ENCODE measurements at regions not wholly inside any gene's neighbourhood (a gene's known extent, or its start where the extent isn't known, plus 50 kb on each side); places are given as distances from the start of the nearest gene placed in this dataset.

DNA sequence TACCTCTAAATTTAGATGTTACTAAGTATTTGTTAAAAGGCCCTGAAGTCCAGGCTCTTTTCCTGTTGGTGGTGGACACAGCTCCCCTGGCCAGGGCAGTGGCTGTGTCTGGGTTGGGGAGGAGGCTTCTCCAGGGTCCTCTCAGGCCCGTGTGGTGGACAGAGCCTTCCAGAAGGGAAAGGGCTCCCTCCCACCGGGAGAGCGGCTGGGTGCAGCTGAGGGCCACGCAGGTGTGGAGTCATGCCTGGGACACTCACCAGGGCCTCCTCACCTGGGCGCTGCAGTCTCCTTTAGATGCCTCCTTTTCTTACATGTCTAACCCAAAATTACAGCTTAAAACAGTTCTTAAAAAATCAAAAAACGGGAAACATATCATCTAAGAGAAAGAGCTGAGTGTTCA, 128.2 kb upstream of the TCERG1L start:
- TF ChIP-seq, protein P1, sequence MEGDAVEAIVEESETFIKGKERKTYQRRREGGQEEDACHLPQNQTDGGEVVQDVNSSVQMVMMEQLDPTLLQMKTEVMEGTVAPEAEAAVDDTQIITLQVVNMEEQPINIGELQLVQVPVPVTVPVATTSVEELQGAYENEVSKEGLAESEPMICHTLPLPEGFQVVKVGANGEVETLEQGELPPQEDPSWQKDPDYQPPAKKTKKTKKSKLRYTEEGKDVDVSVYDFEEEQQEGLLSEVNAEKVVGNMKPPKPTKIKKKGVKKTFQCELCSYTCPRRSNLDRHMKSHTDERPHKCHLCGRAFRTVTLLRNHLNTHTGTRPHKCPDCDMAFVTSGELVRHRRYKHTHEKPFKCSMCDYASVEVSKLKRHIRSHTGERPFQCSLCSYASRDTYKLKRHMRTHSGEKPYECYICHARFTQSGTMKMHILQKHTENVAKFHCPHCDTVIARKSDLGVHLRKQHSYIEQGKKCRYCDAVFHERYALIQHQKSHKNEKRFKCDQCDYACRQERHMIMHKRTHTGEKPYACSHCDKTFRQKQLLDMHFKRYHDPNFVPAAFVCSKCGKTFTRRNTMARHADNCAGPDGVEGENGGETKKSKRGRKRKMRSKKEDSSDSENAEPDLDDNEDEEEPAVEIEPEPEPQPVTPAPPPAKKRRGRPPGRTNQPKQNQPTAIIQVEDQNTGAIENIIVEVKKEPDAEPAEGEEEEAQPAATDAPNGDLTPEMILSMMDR (IDR thresholded peaks at IDR 0.05; ENCODE audit: insufficient read depth, low read length, missing control alignments): no peak
- CTCF ChIA-PET: no interaction called here
- POLR2A ChIA-PET: no interaction called here

DNA sequence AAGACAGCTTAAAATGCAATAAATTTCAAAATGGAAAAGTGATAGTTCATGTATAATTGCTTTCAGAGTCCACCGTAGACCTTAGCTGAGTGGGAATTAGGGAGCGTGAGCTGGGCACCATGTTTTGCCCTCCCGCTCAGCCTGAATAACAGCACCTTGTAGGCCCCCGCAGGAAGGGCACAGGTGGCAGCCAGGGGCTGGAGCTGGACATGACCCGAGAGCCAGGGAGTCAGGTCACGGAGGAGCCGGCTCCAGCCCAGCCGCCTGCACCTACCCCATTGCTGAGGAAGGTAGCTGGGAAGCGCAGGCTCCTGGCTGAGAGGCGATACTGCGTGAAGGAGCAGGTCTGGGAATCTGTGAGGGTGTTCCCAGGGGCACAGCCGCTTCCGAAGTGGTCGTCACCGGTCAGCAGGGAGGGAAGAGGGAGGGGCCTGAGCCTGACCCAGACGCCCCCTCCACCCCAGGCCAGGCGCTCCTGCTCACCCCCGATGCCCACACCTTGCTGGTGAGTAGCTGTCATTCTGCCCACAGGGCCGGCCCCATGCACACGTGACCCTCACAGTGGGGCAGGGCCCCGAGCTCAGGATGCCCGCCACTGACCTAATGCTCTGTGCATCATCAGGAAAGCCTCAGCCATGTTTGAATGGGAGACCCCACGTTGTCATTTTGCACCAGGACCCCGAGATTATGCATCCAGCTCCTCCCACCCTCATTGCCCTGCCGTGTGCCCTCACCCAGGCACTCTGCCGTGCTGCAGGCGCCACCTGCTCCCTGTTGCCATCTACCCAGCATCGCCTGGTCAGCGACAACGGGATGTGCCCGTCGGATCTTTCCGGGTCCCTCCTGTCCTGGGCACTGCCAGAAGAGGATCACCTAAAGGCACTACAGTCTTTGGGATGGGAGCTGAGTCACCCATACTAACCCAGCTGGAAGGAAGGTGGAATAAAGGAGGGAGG, 129.2 kb upstream of the TCERG1L start:
- POLR2A ChIA-PET: no interaction called here

More for the DNA sequence above, 128.2 kb upstream of the TCERG1L start:
- no peak overlapping the region for H3K4me3 ChIP-seq (ENCODE audit: low read depth, low read length)
- DNase-seq (ENCODE audit: low read depth, low spot score): no peak

DNA sequence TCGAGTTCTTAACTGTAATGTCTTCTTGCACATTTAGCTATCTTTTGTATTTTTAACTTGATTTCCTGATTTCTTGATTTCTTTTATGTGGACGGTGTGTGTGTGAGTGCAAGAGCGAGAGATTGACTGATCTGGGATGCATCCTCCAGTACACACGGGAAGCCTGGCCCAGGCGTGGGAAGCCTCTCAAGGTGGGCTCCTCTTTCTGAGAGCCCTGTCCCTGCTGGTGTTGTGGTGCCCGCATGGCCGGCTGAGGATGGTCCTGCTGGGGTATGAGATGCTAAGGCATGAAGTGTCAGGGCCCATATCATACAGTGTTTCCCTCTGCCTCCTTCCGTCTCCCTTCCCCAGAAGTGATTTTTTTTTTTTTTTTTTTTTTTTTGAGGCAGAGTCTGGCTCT, 130.8 kb upstream of the TCERG1L start:
- CTCF ChIA-PET: no interaction called here
- H3K4me3 ChIP-seq (ENCODE audit: low read depth, low read length): no peak overlapping the region
- DNase-seq (ENCODE audit: low read depth, low spot score): no peak
- TF ChIP-seq, protein P1 (IDR thresholded peaks at IDR 0.05; ENCODE audit: insufficient read depth, low read length, missing control alignments): no peak
- POLR2A ChIA-PET: no interaction called here

More for the DNA sequence above, 129.2 kb upstream of the TCERG1L start:
- DNase-seq (ENCODE audit: low read depth, low spot score): no peak
- no peak overlapping the region for H3K4me3 ChIP-seq (ENCODE audit: low read depth, low read length)
- CTCF ChIA-PET: no interaction called here
- TF ChIP-seq, protein P1 (IDR thresholded peaks at IDR 0.05; ENCODE audit: insufficient read depth, low read length, missing control alignments): no peak

DNA sequence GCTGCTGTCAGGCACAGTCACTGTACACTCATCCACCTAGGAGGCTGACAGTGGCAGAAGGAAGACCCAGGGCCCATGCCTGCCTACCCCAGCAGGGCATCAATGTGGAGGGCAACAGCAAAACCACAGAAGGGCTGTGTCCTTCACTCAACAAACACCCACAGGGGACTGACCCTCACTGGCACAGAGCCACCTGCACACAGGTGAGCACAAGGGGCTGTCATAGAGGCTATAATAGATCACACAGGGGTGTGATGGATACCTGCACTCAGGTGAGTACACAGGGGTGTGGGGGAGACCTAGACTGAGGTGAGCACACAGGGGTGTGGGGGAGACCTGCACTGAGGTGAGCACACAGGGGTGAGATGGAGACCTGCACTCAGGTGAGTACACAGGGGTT, 132.8 kb upstream of the TCERG1L start:
- DNase-seq (ENCODE audit: low read depth, low spot score): no peak
- no peak overlapping the region for H3K4me3 ChIP-seq (ENCODE audit: low read depth, low read length)
- ChIA-PET POLR2A (no interaction called here), CTCF (no interaction called here)
- TF ChIP-seq, protein P1 (IDR thresholded peaks at IDR 0.05; ENCODE audit: insufficient read depth, low read length, missing control alignments): no peak

DNA sequence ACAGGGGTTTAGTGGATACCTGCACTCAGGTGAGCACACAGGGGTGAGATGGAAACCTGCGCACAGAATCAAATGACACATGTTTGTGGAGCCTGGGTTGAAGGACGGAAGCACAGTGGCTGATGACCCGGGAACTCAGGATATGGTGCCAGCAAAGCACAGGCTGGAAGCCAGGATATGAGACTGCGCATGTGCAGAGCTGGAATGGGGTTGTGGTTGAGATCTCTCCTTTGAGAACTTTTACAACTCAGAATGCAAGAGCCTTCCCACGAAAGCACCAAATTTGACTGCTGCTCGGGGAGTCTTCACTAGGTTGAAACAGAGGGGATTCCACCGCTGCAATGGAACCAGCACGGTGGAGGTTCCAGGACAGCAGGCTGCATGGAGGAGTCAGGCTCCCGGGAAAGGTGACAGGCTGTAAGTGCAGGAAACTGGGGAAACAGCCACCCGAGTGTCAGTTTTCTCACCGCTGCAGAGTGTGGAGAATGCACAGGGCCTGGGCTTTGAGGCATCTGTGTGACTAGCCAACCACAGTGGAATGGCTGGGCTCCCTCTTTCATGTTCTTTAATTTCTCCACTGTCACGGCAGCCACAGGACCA, 133.4 kb upstream of the TCERG1L start:
- H3K4me3 ChIP-seq (ENCODE audit: low read depth, low read length): no peak overlapping the region
- ChIA-PET POLR2A (no interaction called here), CTCF (no interaction called here)
- TF ChIP-seq, protein P1 (IDR thresholded peaks at IDR 0.05; ENCODE audit: insufficient read depth, low read length, missing control alignments): no peak
- DNase-seq (ENCODE audit: low read depth, low spot score): no peak

DNA sequence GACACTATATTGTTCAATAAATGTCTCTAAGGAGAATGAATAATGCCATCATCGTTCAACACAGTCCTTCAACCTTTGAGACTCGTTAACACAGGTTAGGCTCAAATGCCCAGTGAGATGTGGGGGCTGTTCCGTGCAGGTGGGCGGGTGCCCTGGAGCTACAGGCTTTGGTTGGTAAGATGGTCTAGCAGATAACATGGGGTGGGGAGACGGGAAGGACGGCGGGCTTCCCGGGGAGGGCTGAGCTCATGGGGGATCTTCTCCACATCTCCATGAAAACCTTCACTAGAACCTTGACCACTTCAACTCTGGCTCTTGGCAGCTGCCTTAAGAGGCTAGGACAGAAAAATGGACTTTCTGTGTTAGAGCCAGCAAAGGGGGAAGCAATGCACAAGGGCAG, 134.1 kb upstream of the TCERG1L start:
- DNase-seq (ENCODE audit: low read depth, low spot score): no peak
- H3K4me3 ChIP-seq (ENCODE audit: low read depth, low read length): no peak overlapping the region
- TF ChIP-seq, protein P1 (IDR thresholded peaks at IDR 0.05; ENCODE audit: insufficient read depth, low read length, missing control alignments): no peak
- POLR2A ChIA-PET: no interaction called here
- CTCF ChIA-PET: no interaction called here
